ENCODE measurements at regions not wholly inside any gene's neighbourhood (a gene's known extent, or its start where the extent isn't known, plus 50 kb on each side); places are given as distances from the start of the nearest gene placed in this dataset.

- DNase-seq = no peak
Observed at GRCh38 chr4:1492651-1493539, 86.7 kb upstream of the NKX1-1 start.

GRCh38 chr4:1492142-1492457 is 85.9 kb upstream of the NKX1-1 start:
- no peak for DNase-seq

GRCh38 chr4:1491328-1492141 is 85.3 kb upstream of the NKX1-1 start:
- DNase-seq = no peak

GRCh38 chr4:1490654-1491327 is 84.5 kb upstream of the NKX1-1 start:
- no peak for DNase-seq

- no peak for DNase-seq
Observed at GRCh38 chr4:1490011-1490653, 83.9 kb upstream of the NKX1-1 start.

GRCh38 chr4:1489639-1489995 is 83.4 kb upstream of the NKX1-1 start:
- DNase-seq = no peak

- DNase-seq = no peak
Observed at GRCh38 chr4:1488831-1489638, 82.8 kb upstream of the NKX1-1 start.

GRCh38 chr4:1488357-1488756 is 82.1 kb upstream of the NKX1-1 start:
- no peak for DNase-seq

GRCh38 chr4:1487761-1488160 is 81.5 kb upstream of the NKX1-1 start:
- DNase-seq = no peak

GRCh38 chr4:1487106-1487505 is 80.9 kb upstream of the NKX1-1 start:
- DNase-seq = no peak

- DNase-seq = no peak
Observed at GRCh38 chr4:1485280-1485679, 79.0 kb upstream of the NKX1-1 start.

GRCh38 chr4:1480720-1481119 is 74.5 kb upstream of the NKX1-1 start:
- DNase-seq = no peak

- DNase-seq = no peak
Observed at GRCh38 chr4:1479454-1479853, 73.2 kb upstream of the NKX1-1 start.

GRCh38 chr4:1478766-1479355 is 72.6 kb upstream of the NKX1-1 start:
- no peak for DNase-seq

- no peak for DNase-seq
Observed at GRCh38 chr4:1477045-1477840, 71.0 kb upstream of the NKX1-1 start.

GRCh38 chr4:1476140-1476513 is 69.9 kb upstream of the NKX1-1 start:
- no peak for DNase-seq

GRCh38 chr4:1475277-1476139 is 69.3 kb upstream of the NKX1-1 start:
- DNase-seq = no peak

- no peak for DNase-seq
Observed at GRCh38 chr4:1474126-1475090, 68.2 kb upstream of the NKX1-1 start.

GRCh38 chr4:1473718-1474117 is 67.5 kb upstream of the NKX1-1 start:
- no peak for DNase-seq
